GM23248 (cell line): ENCODE measurements at regions not wholly inside any gene's neighbourhood (a gene's known extent, or its start where the extent isn't known, plus 50 kb on each side); places are given as distances from the start of the nearest gene placed in this dataset.
"Not testable (repeated sequence)": the region's sequence is repeated elsewhere in the genome, so short reads cannot be mapped to it uniquely, and the experiment has no call there.

Experiments used
- DNase-seq: peaks from one replicate; pipeline ENCODE4 v3.0.0-alpha.2; 2015
- H2AFZ ChIP-seq: fragments of 200-600 bp; sonication (generic); 2 replicates; pipeline ENCODE4 v1.6.1; 2016; ENCODE audit warnings: antibody characterized with exemption
- H3F3A ChIP-seq: fragments of 200-600 bp; sonication (generic); 2 replicates; pipeline ENCODE4 v1.6.1; 2016; ENCODE audit warnings: mild to moderate bottlenecking, antibody characterized with exemption, mixed run types; ENCODE audit not compliant: insufficient read depth
- H3K27ac ChIP-seq: fragments of 200-600 bp; sonication (generic); 2 replicates; pipeline ENCODE4 v1.5.1; 2016; ENCODE audit warnings: mild to moderate bottlenecking
- H3K27me3 ChIP-seq: fragments of 200-600 bp; sonication (generic); replicated peaks from 2 replicates; pipeline ENCODE4 v1.6.1; 2016; ENCODE audit warnings: mild to moderate bottlenecking; ENCODE audit not compliant: insufficient read depth
- H3K36me3 ChIP-seq: fragments of 200-600 bp; sonication (generic); 2 replicates; pipeline ENCODE4 v1.6.1; 2016; ENCODE audit warnings: low read depth, mild to moderate bottlenecking
- H3K4me1 ChIP-seq: fragments of 200-600 bp; sonication (generic); 2 replicates; pipeline ENCODE4 v1.6.1; 2016; ENCODE audit warnings: mild to moderate bottlenecking; ENCODE audit not compliant: insufficient read depth
- H3K4me2 ChIP-seq: fragments of 200-600 bp; sonication (generic); one replicate; pipeline ENCODE4 v1.6.1; 2016; ENCODE audit warnings: mild to moderate bottlenecking; ENCODE audit not compliant: unreplicated experiment
- H3K4me3 ChIP-seq: fragments of 200-600 bp; sonication (generic); 2 replicates; pipeline ENCODE4 v1.5.1; 2016; ENCODE audit warnings: mild to moderate bottlenecking
- H3K79me2 ChIP-seq: fragments of 200-600 bp; sonication (generic); 2 replicates; pipeline ENCODE4 v1.6.1; 2016; ENCODE audit warnings: mild to moderate bottlenecking; ENCODE audit not compliant: insufficient read depth
- H3K9ac ChIP-seq: fragments of 200-600 bp; sonication (generic); 2 replicates; pipeline ENCODE4 v1.6.1; 2016; ENCODE audit warnings: mild to moderate bottlenecking
- H3K9me2 ChIP-seq: fragments of 200-600 bp; sonication (generic); 2 replicates; pipeline ENCODE4 v1.6.1; 2016; ENCODE audit warnings: mixed run types, mild to moderate bottlenecking, moderate library complexity; ENCODE audit not compliant: insufficient read depth
- H3K9me3 ChIP-seq: fragments of 200-600 bp; sonication (generic); one replicate; pipeline ENCODE4 v1.6.1; 2017; ENCODE audit warnings: low read depth
- H4K20me1 ChIP-seq: fragments of 200-600 bp; sonication (generic); 2 replicates; pipeline ENCODE4 v1.6.0; 2016; ENCODE audit not compliant: insufficient read depth
- EZH2 ChIP-seq: fragments of 200-600 bp; sonication (generic); IDR thresholded peaks from 2 replicates; pipeline ENCODE4 v1.6.1; 2018; ENCODE audit warnings: antibody characterized with exemption, mild to moderate bottlenecking; ENCODE audit not compliant: insufficient read depth, poor library complexity, severe bottlenecking
- EZH2phosphoT487 ChIP-seq: fragments of 200-600 bp; sonication (generic); IDR thresholded peaks from 2 replicates; pipeline ENCODE4 v1.6.1; 2018; ENCODE audit warnings: antibody characterized with exemption, moderate library complexity, mild to moderate bottlenecking, low read depth; ENCODE audit not compliant: insufficient read depth
- WGBS, 2 experiments: methylation state at CpG; one replicate each; pipeline ENCODE4 v1.1.6; 2015 to 2017; ENCODE audit warnings: low lambda C conversion rate in 2 of 2, low coverage in 1 of 2; ENCODE audit errors: missing lambda C conversion rate in 2 of 2; 5-methylcytosine and 5-hydroxymethylcytosine counted together
- in situ Hi-C: fragments of 300-500 bp; cut with MboI; formaldehyde crosslinking; loops from 2 replicates; pipeline ENCODE4 v1.15.0; 2020

DNA sequence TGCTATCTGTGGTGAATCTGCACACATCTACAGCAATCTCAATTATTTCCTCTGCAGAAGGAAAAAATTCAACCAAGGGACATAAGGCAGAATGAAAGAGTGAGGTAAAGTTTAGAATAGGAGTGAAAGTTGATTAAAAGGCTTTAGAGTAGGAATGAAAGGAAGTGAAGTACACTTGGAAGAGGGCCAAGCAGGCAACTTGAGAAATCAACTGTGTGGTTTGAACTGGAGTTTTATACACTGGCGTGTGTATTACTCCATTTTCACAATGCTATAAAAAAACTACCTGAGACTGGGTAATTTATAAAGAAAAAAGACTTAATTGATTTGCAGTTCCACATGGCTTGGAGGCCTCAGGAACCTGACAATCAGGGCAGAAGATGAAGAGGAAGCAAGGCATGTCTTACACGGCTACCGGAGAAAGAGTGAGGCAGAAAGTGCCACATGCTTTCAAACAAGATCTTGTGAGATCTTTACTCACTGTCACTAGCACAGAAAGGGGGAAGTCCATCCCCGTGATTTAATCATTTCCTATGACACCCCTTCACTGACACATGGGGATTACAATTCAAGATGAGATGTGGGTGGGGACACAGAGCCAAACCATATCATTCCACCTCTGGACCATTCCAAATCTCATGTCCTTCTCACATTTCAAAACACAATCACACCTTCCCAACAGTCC lies 234.8 kb downstream of the IL15 start:
- H3F3A ChIP-seq: no peaks in the 10 kb centered on the region
- no peaks in the 10 kb centered on the region for H3K9me3 ChIP-seq
- no peaks in the 10 kb centered on the region for H3K4me1 ChIP-seq
- no peaks in the 10 kb centered on the region for H4K20me1 ChIP-seq
- H3K9ac ChIP-seq: no peak overlapping the region
- no peaks in the 10 kb centered on the region for H3K36me3 ChIP-seq
- H3K79me2 ChIP-seq: no peaks in the 10 kb centered on the region
- no peak overlapping the region for H3K27ac ChIP-seq
- no peaks in the 10 kb centered on the region for H3K9me2 ChIP-seq
- no peak for TF ChIP-seq EZH2
- TF ChIP-seq EZH2phosphoT487: no peak
- in situ Hi-C loops: no loop called here
- no peak overlapping the region for H2AFZ ChIP-seq
- H3K4me3 ChIP-seq: no peak overlapping the region
- no peak for DNase-seq
- H3K27me3 ChIP-seq: no peaks in the 10 kb centered on the region
- no peak overlapping the region for H3K4me2 ChIP-seq
- 61 to 62% methylated on average over 4 of the region's 4 CpGs for WGBS, 2 experiments

- H3K4me2 ChIP-seq, H3K9me2 ChIP-seq, H2AFZ ChIP-seq, H3K9ac ChIP-seq, H4K20me1 ChIP-seq, H3K4me3 ChIP-seq, DNase-seq, H3K4me1 ChIP-seq, H3K79me2 ChIP-seq, H3K27ac ChIP-seq, H3K9me3 ChIP-seq, in situ Hi-C loops, H3K27me3 ChIP-seq, H3K36me3 ChIP-seq, H3F3A ChIP-seq: not testable (repeated sequence)
- WGBS, 2 experiments: 24 to 26% methylated on average over 7 to 10 of the region's 12 CpGs
Observed at GRCh38 chr4:141882650-141883049, 246.3 kb downstream of the IL15 start.

GRCh38 chr4:141884070-141884469 lies 247.7 kb downstream of the IL15 start:
- Histone ChIP-seq H3K27me3 (no peaks in the 10 kb centered on the region), H3K36me3 (no peaks in the 10 kb centered on the region), H3K9ac (no peak overlapping the region), H2AFZ (no peak overlapping the region), H3K79me2 (no peaks in the 10 kb centered on the region), H3K27ac (no peak overlapping the region), H3K4me1 (no peaks in the 10 kb centered on the region), H4K20me1 (no peaks in the 10 kb centered on the region), H3F3A (no peaks in the 10 kb centered on the region), H3K4me2 (no peak overlapping the region), H3K9me3 (no peaks in the 10 kb centered on the region), H3K4me3 (no peak overlapping the region), H3K9me2 (no peaks in the 10 kb centered on the region)
- TF ChIP-seq EZH2: no peak
- TF ChIP-seq EZH2phosphoT487: no peak
- in situ Hi-C loops: no loop called here
- DNase-seq: no peak
- WGBS, 2 experiments: 77 to 84% methylated on average over 2 of the region's 2 CpGs

DNA sequence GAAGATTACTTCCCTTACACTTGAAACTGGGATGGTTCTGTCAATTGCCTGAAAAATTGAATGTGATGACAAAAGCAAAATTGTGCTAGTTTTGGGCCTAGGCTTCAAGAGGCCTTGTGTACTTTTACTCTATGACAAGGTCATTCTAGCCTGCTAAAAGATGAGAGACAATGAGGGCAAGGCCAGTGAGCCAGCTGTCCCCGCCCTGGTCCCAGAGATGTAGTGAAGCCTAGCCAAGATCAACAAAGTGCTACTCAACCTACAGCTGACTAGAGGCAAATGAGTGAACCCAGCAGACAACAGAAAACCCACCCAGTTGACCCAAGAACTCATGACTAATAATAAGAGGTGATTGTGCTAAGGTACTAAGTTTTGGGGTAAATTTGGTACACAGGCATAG lies 248.7 kb downstream of the IL15 start:
- WGBS, 2 experiments: 81 to 92% methylated on average over 1 of the region's 1 CpG
- Histone ChIP-seq H3K79me2 (no peaks in the 10 kb centered on the region), H3K4me1 (no peaks in the 10 kb centered on the region), H2AFZ (no peak overlapping the region), H3K9me3 (no peaks in the 10 kb centered on the region), H3K4me2 (no peak overlapping the region), H3K27me3 (no peaks in the 10 kb centered on the region), H4K20me1 (no peaks in the 10 kb centered on the region), H3K9me2 (no peaks in the 10 kb centered on the region), H3K27ac (no peak overlapping the region), H3K9ac (no peak overlapping the region), H3F3A (no peaks in the 10 kb centered on the region), H3K4me3 (no peak overlapping the region), H3K36me3 (no peaks in the 10 kb centered on the region)
- in situ Hi-C loops: no loop called here
- no peak for DNase-seq
- TF ChIP-seq EZH2phosphoT487 (no peak), EZH2 (no peak)

GRCh38 chr4:141890279-141890678 lies 253.9 kb downstream of the IL15 start:
- Histone ChIP-seq H3K4me2 (no peak overlapping the region), H4K20me1 (no peaks in the 10 kb centered on the region), H3K79me2 (no peaks in the 10 kb centered on the region), H3K9me2 (no peaks in the 10 kb centered on the region), H3F3A (no peaks in the 10 kb centered on the region), H3K4me3 (no peak overlapping the region), H3K36me3 (no peaks in the 10 kb centered on the region), H3K27ac (no peak overlapping the region), H3K27me3 (no peaks in the 10 kb centered on the region), H3K9me3 (no peaks in the 10 kb centered on the region), H3K4me1 (no peaks in the 10 kb centered on the region), H2AFZ (no peak overlapping the region), H3K9ac (no peak overlapping the region)
- 45 to 47% methylated on average over 1 of the region's 1 CpG for WGBS, 2 experiments
- DNase-seq: no peak
- in situ Hi-C loops: no loop called here
- TF ChIP-seq EZH2phosphoT487 (no peak), EZH2 (no peak)
